Occipital lobe (tissue), 1 donor: ENCODE measurements at regions not wholly inside any gene's neighbourhood (a gene's known extent, or its start where the extent isn't known, plus 50 kb on each side); places are given as distances from the start of the nearest gene placed in this dataset.
A peak's percentile ranks its signal among the peaks of the same experiment; 100 is the strongest.
"Not testable (repeated sequence)": the region's sequence is repeated elsewhere in the genome, so short reads cannot be mapped to it uniquely, and the experiment has no call there.

ENCODE experiments used
- DNase-seq: peaks from one replicate; lab custom pipeline; 2025; lab: John Stamatoyannopoulos, UW

DNA sequence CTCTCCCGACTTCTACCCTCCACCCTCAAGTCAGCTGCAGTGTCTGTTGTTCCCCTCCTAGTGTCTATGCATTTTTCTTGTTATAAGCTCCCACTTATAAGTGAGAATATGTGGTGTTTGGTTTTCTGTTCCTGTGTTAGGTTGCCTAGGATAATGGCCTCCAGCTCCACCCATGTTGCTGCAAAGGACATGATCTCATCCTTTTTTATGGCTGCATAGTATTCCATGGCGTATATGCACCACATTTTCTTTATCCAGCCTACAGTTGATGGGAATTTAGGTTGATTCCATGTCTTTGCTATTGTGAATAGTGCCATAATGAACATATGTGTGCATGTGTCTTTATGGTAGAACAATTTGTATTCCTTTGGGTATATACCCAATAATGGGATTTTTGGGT, 80.7 kb downstream of the SPTSSA start:
- not testable (repeated sequence) for DNase-seq

DNA sequence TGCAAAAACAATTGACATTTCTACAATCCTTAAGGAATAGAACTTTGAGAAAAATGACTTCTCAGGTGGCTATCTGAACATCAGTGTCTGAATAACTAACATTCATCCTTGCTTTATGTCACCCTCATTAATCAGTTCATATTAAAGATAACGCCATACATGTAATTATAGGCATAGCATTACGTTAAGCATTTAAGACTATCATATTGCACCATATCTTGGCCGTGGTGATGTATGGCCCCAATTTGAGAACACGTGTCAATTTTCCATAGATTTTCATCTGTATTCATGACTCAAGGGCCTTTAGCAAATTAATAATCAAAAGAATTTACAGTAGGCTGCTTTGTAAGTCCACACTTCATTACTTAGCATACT, 81.6 kb downstream of the SPTSSA start:
- no peak for DNase-seq

DNA sequence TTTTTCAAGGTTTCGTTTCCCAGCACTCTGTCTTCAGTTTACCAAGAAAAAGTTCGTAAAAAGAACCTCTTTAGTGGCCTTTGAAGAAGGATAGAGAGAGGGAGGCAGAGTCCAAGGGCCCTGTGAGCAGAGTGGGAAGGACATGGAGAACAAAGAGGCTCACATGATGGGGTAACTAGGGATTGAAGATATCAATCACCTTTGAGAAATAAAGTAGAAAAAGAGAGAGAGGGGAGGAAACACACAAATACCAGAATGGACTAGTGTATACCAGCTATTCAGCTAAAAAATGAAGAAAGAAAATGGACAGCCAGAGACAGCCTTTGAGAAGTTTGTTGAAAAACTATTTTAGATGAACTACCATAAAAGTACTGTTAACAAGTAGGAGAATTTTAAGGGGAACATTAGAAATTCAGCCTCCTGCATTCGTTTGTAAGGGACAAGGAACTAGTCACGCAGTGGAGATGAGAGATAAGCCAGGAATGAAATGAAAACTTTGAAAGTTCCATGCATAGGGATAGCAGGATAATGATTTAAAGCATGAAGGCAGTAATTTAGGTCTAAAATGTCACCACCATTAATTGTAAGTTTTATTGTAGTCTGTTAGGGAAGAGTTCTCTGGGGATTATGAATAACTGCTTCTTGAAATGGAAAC, 82.1 kb downstream of the SPTSSA start:
- DNase-seq: no peak

DNA sequence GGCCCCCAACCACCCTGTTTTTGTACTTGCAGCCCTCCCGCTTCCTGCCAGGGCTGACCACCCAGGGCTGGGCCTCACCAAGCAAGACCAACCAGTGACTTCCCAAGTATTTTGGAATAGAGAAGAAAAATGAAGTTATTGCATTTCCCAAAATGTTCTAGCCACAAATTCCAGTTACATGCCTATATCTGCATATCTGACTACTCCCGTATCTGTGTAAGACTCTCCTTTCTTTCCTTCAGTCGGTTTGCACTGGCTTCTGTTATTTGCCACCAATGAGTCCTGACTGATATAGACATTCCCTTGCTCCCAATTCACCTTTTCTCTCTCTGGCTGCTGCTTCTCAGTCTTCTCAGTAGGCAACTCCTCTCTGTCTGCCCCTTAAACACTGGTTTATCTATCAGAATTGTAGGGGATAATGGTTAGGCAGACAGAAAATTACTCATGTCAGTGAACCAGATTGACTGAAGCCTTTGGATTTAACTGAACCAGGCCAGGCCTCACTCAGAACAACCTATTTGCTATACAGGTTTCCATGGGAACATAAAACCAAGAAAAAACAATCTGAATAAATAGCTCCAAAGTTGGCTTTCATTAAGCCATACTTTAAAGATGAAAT, 85.3 kb downstream of the SPTSSA start:
- DNase-seq: no peak

DNA sequence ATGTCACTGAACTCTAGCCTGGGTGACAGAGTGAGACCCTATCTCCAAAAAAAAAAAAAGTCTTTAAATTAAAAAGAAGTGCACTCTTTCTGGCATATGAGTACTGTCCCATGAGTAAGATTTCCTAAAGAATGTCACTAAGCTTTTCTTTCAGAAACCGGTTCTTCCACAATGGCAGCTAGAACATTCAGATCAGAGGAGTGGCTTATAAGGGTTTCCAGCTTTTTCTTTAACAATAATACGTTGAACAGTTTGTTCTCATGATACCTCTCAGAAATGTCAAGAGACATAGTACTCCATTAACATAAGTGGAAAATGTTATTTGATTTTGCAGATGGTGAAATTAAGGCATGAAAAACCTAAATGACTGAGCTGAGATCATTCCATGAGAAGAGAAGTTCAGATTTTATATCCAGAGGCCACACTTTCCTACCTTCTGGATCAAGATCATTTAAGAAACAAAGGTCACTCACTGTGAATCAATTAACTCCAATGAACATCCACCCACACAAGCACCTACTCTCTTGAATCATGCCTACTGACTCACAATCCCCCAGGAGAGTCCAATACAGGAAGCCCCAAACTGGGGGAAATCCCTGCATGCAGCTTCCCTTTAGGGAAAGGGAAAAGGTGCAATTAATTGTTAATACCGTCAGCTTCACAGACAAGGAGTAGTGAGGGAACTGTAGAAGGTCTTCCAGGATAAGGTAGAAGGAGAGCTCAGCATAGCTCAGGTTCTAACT, 86.9 kb downstream of the SPTSSA start:
- DNase-seq: no peak

DNA sequence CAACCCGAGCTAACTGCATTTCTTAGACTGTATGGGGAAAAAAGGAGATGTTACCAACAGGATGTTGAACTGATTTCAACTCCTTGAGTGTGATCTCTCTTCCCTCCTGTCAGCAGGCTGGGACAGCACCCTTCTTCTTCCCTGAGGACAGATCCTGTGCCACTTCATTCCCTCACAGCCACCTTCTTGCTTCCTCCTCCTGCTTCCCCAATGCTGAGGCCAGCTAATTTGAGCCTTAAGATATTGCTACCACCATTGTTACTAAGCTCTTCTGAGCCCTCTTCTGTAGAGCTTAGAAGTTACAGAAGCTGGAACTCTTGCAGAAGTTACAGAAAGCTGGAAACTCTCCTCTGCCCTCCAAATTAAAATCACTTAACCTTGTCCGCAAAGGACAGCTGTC, 88.8 kb downstream of the SPTSSA start:
- DNase-seq: no peak

DNA sequence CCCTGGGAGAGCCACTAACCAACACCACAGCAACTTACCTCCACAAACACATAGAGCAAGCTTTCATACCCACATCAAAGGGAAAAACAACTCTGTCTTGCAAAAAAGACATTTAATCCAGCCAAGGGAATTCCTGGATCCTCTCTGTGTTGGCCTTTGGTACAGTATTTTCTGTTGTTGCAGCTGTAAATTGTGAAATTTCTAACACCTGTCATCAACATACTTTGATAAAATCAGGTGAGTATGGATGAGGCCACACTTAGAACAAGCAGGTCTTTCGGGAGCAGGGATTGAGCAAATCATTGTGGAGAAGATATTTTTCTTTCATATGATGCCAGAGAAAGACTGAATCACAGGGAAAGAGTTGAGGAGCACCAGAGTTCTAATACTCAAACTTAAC, 89.3 kb downstream of the SPTSSA start:
- DNase-seq: no peak

DNA sequence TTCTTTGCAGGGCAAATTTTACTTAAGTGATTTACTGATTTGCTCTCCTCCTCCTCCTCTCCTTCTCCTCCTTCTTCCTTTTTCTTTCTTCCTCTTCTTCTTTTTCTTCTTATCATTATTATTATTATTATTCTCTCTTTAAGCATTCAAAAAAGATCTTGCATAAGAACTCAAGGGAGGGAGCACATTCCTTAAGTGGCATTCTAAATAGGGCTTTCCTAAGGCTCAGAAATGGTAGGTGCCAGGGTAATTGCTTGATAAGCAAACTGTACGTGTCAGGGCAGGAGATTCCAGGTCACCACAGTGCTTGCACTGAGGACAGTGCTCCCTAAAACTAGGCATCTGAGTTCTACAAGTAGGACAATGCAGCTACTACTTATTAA, 92.4 kb downstream of the SPTSSA start:
- DNase-seq: no peak

DNA sequence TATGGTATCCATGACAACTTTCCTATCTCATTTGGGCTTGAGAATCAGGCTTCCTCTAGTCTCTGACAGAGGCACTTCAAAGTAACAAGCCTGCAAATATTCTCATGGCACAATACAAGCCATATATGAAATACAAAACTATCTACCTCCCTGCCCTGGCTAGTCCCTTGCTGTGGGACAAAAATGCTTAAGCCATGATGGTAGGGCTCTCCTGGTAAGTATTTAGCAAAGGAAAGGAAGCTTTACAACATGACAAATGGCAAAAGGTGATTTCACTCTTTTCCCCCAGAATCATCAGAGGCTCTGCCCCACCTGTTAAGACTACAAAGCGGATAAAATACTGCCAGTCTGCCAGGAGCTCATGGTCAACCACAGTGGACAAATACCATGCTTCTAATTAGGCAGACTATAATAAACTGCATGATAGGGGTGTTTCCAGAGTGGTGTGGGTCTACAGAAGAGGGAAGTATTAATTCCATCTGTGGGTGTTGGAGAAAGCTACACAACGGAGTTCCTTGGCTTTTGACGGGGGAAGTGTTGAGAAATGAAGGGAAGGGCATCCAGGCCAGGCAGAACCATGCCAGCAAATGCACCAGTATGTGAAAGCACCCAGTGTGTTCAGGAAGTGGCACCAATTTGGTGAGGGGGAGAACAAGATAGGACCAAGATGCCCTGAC, 92.9 kb downstream of the SPTSSA start:
- no peak for DNase-seq

DNA sequence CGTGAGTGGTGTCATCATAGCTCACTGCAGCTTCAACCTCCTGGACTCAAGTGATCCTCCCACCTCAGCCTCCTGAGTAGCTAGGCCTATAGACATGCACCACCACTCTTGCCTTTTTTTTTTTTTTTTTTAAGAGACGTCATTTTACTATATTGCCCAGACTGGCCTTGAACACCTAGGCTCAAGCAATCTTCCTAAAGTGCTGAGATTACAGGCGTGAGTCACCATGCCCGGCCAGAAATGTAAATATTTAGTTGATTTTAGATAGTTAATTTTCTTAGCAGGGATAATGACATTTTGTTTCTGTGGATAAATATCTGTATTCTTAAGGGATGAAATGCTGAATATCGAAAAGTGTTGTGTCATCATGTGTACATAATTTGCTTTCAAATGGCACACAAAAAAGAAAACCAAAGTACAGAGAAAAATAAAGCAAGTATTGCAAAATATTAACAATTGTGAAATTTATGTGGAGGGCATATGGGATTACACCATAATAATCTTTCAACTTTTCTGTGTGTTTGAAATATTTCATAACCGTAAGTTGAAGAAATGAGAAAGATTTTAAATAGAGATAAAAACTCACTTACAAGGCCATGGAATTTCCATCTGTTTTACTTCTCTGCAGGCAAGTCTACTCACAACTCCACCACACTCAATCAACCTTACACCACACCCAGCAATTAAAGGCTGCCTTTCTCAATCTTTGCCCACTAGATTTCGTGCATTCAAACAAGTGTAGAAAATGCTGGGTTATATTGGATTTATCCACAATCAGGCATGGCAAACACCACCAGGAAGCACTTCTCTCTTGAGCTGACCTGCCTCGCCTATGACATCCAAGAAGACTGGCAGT, 93.7 kb downstream of the SPTSSA start:
- DNase-seq: no peak

DNA sequence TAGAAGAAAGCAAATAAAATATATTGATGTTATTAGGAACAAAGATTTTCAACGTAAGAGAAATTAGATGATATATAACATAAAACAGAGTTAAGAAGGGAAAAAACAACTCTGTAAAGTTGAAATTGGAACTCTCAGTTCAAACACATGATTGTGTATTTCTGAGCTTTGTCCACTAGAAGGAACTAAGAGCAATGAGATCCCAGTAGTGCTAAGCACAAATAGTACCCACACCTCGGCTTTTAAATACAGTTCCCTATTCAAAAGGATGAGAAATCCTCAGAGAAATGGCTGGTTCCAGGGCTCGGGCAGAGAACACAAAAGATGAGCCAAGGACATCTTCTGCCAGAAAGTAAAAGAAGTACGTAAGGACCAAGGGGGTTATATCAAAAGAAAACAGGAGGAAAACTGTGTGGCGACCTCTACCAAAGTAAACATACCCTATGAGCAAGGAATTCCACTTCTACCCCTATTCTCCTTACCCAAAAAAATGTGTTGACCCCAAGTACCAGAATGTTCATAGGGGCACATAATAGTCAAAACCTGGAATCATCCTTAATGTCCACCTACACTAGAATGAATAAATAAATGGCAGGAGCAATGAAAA, 96.6 kb downstream of the SPTSSA start:
- no peak for DNase-seq

DNA sequence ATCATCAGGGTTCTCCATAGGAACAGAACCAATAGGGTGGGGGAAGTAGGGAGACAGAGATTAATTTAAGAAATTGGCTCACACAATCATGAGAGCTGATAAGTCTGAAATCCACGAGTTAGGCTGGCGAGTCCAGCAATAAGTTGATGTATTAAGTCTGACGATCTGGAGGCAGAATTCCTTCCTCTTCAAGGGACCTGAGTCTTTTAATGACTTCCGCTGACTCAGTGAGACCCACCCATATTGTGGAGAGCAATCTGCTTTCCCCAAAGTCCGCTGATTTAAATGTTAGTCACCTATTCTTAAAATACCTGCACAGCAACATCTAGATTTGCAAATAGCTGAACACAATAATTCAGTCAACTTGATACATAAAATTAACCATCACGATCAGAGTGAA, 97.8 kb downstream of the SPTSSA start:
- DNase-seq: no peak

DNA sequence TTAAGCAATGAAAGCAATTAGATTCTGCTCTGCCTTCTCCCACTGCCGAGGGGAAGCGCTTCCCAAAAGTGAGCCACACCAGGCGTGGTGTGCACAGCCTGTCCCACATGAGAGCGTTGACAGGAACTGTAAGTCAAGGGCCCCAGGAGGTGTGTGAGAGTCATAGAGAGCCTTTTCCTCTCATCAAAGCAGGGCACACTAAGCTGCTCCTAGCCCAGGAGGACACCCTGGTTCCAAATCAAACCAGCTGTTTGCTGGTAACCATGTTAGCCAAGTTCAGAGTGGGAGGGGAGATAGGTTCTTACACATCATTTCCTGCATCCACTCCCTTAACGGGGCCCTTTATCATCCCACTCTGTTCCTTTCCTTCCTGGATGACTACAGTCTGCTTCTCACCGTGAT, 98.3 kb downstream of the SPTSSA start:
- DNase-seq: no peak

DNA sequence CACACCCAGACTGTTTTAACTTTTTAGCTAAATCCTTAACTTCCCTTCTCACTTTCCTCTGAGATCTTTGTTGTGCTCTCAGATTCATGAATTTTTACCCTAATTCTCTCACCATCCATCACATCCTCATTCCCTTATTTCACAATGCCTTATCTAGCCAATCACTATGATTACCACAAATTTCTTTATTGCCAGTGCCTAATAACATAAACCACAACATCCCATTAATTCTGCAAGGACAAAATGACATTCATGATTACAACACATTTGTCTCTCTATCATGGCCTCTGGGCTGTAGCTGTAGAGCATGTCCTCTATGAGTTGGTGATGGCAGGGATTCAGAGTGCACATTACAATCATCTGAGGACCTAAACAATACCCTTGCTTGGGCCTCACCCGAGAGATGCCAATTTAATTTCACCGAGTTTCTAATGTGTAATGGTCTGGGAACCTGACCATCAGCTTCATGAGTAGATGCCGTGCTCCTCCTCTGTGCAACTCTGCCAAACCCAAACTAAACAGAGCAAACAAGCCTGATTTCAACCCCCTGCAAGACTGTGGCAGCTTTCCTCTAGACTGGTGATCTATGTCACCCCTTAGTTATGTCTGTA, 99.3 kb downstream of the SPTSSA start:
- no peak for DNase-seq

DNA sequence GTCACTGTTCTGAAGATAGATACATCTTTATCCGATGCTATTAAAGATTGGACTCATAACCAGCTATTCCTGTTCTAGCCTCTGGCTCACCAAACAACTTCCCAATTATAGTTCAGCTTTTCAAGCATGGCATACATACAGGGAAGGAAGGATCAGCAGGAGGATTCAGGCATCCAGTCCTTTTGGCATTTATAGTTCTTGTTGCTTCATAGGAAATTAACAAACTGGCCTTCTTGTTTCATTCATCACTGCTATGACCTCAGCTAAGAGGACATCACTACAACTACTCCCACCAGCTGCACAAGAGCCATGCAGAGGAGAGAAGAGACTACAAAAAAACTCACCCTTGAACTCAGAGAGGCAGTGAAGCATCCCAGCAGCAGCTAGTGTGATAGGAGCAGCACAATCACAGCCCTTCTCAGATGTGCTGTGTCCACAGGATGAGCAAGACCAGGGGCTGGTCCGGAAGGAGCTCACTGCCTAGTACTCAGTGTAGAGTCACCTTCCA, 100.5 kb downstream of the SPTSSA start:
- DNase-seq: no peak

DNA sequence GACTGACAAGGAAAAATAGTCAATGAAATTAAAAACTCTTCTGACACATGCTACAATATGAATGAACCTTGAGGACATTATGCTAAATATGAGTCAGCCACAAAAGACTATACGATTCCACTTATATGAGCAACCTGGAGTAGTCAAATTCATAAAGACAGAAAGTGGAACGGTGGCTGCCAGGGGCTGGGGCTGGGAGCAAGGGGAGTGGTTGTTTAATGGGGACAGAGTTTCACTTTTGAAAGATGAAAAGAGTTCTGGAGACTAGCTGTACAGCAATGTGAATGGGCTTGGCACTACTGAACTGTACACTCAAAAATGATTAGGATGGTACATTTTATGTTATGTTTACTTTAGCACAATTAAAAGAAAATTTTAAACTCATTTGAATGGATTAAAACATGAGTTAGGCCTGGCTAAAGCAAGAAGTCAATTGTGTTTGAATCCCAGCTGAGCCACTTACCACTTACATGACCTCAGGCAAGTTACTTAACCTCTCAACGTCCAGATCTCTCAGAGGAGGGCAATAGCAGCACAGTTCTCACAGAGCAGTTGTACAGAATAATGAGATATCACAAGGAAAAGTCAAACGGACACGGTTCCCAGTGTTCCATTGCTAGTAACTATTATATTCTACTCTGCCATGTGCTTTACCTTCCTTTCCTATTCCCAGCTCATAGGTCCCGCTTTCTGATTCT, 102.5 kb downstream of the SPTSSA start:
- DNase-seq: no peak

DNA sequence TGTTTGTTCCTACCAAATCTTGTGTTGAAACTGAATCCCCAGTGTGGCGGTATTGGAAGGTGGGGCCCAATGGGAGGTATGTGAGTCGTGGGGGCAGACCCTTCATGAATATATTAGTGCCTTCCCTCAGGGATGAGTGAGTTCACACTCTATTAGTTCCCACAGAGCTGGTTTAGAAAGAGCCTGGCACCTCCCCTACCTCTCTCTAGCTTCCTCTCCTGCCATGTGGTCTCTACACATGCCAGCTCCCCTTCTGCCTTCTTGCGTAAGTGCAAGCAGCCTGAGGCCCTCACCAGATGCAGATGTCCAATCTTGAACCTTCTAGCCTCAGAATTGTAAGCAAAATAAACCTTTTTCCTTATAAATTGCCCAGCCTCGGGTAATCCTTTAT, 105.8 kb downstream of the SPTSSA start:
- no peak for DNase-seq

DNA sequence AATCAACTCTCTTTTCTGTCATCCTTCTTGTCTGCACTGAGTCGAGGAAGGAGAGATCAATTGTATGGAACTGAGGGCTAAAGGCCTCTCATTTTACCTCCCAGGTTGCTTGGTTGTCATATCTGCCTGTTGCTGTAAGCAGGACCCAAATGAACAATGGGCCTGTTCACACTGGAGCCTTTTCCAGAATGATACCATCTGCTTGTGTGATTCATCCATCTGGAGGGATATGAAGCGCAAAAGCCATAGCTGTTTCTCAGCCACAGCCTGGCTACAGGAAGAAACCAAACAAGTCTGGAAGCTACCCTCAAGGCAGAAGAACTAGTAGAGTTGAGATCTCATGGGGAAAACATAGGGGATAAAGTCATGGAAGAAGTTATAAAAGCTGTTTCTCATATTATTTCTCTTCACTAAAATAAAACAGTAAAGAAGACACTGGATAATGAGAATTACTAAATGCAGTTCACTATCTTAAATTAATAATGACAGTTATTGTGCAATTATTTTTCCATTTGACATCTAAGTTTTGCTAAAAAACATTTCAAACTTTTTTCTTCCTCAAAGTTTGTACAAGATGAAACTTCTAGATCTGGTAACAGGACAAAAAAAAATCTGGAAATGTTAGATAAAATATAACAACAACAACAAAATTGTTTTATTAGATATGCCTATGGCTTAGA, 106.3 kb downstream of the SPTSSA start:
- DNase-seq: peak; percentile 43

DNA sequence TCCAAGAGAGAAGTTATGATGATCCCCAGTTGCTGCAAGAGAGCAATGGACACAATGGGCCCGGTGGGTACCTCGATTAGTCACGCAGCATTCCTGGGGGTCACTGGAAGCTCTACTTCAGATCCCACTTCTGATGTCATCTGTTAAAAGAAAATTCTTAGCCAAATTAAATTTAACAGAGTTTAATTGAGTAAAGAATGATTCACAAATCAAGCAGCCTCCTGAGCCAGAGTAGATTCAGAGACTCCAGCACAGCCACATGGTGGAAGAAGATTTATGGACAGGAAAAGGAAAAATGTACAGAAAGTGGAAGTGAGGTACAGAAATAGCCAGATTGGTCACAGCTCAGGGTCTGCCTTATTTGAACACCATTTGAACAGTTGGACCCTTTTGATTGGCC, 107.5 kb downstream of the SPTSSA start:
- no peak for DNase-seq
